Motor neuron (in vitro differentiated cells): ENCODE measurements at regions not wholly inside any gene's neighbourhood (a gene's known extent, or its start where the extent isn't known, plus 50 kb on each side); places are given as distances from the start of the nearest gene placed in this dataset.
"Not testable (repeated sequence)": the region's sequence is repeated elsewhere in the genome, so short reads cannot be mapped to it uniquely, and the experiment has no call there.

ENCODE experiments used
- ATAC-seq, 8 experiments: fragments of 200-7000 bp; cut with Tn5 transposase; replicated peaks in 6 of 8; 2 replicates each; pipeline ENCODE4 v1.8.0; 2021; ENCODE audit warnings: mild to moderate bottlenecking in 8 of 8, moderate library complexity in 8 of 8
- H3K27ac ChIP-seq, 2 donors: fragments of 250-450 bp; sonication (Bioruptor Pico); 2 replicates each; pipeline ENCODE4 v1.9.0; 2021; ENCODE audit warnings: antibody characterized with exemption in 2 of 2, mild to moderate bottlenecking in 2 of 2, moderate library complexity in 1 of 2
- H3K4me1 ChIP-seq, 2 donors: fragments of 250-450 bp; sonication (Bioruptor Pico); replicated peaks in 1 of 2; 2 replicates each; pipeline ENCODE4 v1.6.1; 2021; ENCODE audit warnings: antibody characterized with exemption in 2 of 2, mild to moderate bottlenecking in 2 of 2, moderate library complexity in 1 of 2
- H3K4me3 ChIP-seq, 5 donors: fragments of 250-450 bp; sonication (Bioruptor Pico); 2 replicates each; pipeline ENCODE4 v1.9.0; 2021; ENCODE audit warnings: antibody characterized with exemption in 5 of 5, mild to moderate bottlenecking in 5 of 5, moderate library complexity in 4 of 5
- WGBS, 10 experiments: fragments of 450-650 bp; shearing (Covaris generic); methylation state at CpG; one replicate each; pipeline ENCODE4 v1.0.0; 2022; 5-methylcytosine and 5-hydroxymethylcytosine counted together
- in situ Hi-C, 9 experiments: fragments of 400-800 bp; cut with MboI; loops; one replicate each; pipeline ENCODE4 v1.15.0; 2021; ENCODE audit warnings: low sequenced_read_pairs in 9 of 9, low pct_unique_long_range_greater_than_20kb in 2 of 9; ENCODE audit not compliant: unreplicated experiment in 9 of 9

DNA sequence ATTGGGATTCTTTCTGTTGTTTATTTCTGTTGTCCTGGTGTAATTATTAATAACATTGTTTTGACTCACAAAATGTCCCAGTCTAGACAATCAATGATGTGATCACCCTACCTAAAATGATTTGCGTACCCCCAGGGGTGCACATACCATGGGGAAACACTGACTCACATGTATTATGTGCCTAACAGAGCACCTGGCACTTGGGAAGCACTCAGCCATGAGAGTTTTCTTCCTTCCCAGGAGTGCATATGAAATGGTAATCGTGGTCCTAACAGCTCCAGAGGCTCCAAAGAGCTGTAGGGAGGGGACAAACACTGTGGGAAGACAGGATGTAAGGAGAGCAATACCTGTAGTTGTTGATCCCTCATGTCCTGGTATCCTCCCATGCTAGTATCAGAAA, 187.8 kb upstream of the ERBB4 start:
- no peak for ATAC-seq
- no peak overlapping the region for H3K4me3 ChIP-seq
- H3K4me1 ChIP-seq = no peaks in the 10 kb centered on the region
- 0 to 100% (median 54%) methylated on average over 1 to 2 of the region's 2 CpGs; no CpG with 5 or more reads in 2 of the 10 experiments for WGBS, 10 experiments
- H3K27ac ChIP-seq = no peak overlapping the region
- in situ Hi-C loops = no loop called here

DNA sequence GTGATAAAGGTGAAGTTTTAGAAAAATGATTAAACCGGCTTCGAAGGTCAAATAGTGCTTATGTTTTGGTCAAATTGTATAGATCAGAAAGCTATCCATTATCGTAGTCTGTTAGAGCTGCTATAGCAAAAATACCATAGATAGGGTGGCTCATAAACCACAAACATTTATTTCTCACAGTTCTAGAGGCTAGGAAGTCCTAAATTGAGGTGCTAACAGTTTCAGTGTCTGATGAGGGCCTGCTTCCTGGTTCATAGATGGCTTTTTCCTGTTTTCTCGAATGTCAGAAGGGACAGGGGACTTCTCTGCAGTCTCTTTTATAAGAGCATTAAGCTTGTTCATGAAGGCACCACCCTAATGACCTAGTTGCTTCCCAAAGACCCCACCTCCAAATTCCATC, 186.6 kb upstream of the ERBB4 start:
- H3K4me1 ChIP-seq = no peaks in the 10 kb centered on the region

DNA sequence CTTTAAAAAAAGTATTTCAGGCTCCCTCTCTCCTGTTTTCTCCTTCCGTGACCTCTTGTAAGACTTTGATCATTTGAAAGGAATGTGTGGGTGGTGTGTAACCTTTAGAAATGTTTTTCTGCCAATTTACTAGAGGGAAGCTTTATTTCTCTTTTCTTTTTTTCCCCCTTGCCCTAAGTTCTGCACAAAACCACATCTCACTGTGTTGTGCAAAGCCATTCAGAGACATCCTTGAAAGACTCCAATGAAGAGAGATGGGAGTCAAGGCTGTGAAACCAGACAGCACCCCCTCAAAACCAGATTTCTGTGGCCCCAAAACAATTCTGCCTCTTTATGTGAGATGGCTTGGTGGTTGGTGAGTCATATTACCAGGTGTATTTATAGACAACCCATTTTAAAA, 184.6 kb upstream of the ERBB4 start:
- ATAC-seq = no peak
- no peaks in the 10 kb centered on the region for H3K4me1 ChIP-seq
- in situ Hi-C loops = no loop called here
- H3K4me3 ChIP-seq = no peak overlapping the region
- WGBS, 10 experiments = 33 to 100% (median 72%) methylated on average over 1 of the region's 1 CpG; no CpG with 5 or more reads in 2 of the 10 experiments
- H3K27ac ChIP-seq = no peak overlapping the region

More for the DNA sequence above, 186.6 kb upstream of the ERBB4 start:
- Histone ChIP-seq H3K4me3 (no peak overlapping the region), H3K27ac (no peak overlapping the region)
- in situ Hi-C loops = no loop called here
- 42 to 100% (median 92%) methylated on average over 1 to 4 of the region's 4 CpGs; no CpG with 5 or more reads in 1 of the 10 experiments for WGBS, 10 experiments
- ATAC-seq = no peak

DNA sequence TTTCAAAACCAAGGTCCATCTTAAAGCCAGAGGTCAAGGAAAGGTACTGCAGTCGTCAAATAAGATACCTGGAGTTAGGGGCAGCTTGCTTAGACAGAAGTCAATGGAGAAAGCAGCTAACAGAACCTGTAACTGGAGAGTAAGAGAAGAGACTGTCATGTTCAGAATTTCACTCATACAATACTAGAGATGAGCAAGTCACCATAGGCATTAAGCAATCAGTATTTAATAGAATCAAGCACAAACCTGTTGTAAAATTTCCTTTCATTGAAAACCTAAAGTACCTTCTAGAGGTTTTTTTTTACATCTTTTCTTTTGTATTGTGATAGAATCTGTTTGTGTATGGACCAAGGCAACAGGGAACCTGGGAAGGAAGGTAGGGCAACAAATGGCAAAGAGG, 183.4 kb upstream of the ERBB4 start:
- Histone ChIP-seq H3K4me3 (no peak overlapping the region), H3K27ac (no peak overlapping the region), H3K4me1 (no peaks in the 10 kb centered on the region)
- in situ Hi-C loops = no loop called here
- 69 to 100% (median 88%) methylated on average over 1 of the region's 1 CpG; no CpG with 5 or more reads in 3 of the 10 experiments for WGBS, 10 experiments
- no peak for ATAC-seq

DNA sequence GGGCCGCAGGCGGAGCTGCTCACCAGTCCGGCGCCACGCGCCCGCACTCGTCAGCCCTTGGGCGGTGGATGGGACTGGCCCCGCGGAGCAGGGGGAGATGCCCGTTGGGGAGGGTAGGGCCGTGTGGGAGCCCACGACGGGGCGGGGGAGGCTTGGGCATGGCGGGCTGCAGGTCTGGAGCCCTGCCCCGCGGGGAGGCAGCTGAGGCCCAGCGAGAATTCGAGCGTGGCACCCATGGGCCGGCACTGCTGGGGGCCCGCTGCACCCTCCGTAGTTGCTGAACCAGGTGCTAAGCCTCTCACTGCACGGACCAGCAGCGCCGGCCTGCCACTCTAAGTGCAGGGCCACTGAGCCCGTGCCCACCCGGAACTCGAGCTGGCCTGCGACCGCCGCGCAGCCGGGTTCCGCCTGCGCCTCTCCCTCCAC, 182.4 kb upstream of the ERBB4 start:
- 98 to 100% (median 100%) methylated on average over 1 to 6 of the region's 38 CpGs; no CpG with 5 or more reads in 7 of the 10 experiments for WGBS, 10 experiments
- no peak for ATAC-seq
- in situ Hi-C loops = no loop called here

DNA sequence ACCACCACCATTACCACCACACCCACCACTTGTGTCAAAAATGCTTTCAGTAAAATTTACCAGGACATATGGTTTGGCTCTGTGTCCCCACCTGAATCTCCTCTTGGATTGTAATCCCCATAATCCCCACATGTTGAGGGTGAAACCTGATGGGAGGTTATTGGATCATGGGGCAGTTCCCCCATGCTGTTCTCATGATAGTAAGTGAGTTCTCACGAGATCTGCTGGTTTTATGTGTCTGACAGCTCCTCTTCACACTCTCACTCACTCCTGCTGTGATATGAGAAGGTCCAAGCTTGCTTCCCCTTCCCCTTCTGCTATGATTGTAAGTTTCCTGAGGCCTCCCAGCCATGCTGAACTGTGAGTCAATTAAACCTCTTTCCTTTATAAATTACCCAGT, 176.8 kb upstream of the ERBB4 start:
- H3K4me1 ChIP-seq, H3K27ac ChIP-seq, in situ Hi-C loops, H3K4me3 ChIP-seq, ATAC-seq: not testable (repeated sequence)
- 0 to 88% (median 30%) methylated on average over 1 of the region's 1 CpG; no CpG with 5 or more reads in 6 of the 10 experiments for WGBS, 10 experiments

More for the DNA sequence above, 182.4 kb upstream of the ERBB4 start:
- H3K4me1 ChIP-seq = no peaks in the 10 kb centered on the region
- no peak overlapping the region for H3K4me3 ChIP-seq
- H3K27ac ChIP-seq = no peak overlapping the region

DNA sequence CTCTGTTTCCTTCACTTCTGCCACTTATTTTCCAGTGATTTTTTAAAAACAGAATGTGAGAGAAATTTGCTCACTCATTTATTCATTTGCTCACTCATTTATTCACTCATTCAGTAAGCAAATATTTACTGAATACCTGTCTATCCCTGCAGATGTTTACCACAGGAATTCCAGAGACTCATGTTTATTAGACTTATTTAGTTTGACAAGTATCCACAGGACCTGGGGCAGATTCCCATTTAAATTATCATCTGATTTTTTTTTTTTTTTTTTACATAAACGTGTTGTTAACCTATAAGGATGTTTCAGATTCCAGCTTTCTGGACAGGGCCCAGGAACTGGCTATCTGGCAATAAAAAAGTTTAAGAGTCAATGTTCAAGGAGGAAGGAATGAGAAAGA, 175.1 kb upstream of the ERBB4 start:
- in situ Hi-C loops = no loop called here
- H3K4me1 ChIP-seq = peaks cover 0 to 8% of the 10 kb centered on the region in 2 donors
- 0 to 83% (median 58%) methylated on average over 1 of the region's 1 CpG; no CpG with 5 or more reads in 2 of the 10 experiments for WGBS, 10 experiments
- no peak overlapping the region for H3K4me3 ChIP-seq
- ATAC-seq = no peak
- H3K27ac ChIP-seq = no peak overlapping the region

DNA sequence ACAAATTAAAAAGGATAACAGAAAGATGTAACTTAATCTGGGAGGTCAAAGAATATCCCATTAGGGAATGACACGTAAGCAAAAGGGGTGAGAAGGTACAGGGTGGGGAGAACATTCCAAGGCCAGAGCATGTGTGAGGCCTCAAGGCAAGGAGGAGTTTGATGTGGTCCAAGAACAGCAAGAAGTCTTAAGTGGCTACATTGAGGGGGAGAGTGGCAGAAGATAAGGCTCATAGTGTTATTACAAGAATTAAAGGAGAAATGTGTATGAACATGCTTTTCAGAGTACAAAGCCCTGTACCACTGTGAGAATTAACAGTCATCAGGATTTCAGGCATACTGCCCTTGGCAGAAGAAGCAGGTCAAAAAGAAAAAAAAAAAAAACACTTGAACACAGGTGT, 174.4 kb upstream of the ERBB4 start:
- no peak overlapping the region for H3K4me3 ChIP-seq
- WGBS, 10 experiments = 30 to 100% (median 83%) methylated on average over 1 of the region's 1 CpG; no CpG with 5 or more reads in 3 of the 10 experiments
- peaks cover 0 to 8% of the 10 kb centered on the region in 2 donors for H3K4me1 ChIP-seq
- H3K27ac ChIP-seq = no peak overlapping the region
- peak in 3 of 8 experiments; percentile 17 to 63 (median 33) for ATAC-seq
- in situ Hi-C loops = no loop called here

DNA sequence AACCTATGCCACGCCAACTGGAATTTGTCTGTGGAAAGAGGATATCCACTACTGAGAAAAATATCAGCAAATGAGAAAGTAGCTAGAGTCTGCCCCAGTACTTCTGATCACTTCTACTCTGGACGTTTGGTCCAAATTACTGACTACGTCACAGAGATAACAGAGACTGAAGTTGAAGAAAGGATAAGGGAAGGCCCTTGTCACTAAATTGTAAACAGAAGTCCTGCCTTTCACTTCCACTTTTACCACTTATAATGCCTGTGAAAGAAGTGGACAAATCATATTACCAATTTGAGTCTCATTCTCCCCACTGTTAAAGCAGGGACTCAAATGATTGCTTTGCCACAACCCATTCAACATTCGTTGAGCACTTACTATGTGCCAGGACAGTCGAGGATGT, 173.9 kb upstream of the ERBB4 start:
- H3K4me3 ChIP-seq = no peak overlapping the region
- peak overlapping the region in 1 of 2 donors; percentile 25 for H3K27ac ChIP-seq
- 31 to 92% (median 78%) methylated on average over 2 to 5 of the region's 5 CpGs for WGBS, 10 experiments
- in situ Hi-C loops = no loop called here
- peaks cover 0 to 8% of the 10 kb centered on the region in 2 donors for H3K4me1 ChIP-seq
- no peak for ATAC-seq

DNA sequence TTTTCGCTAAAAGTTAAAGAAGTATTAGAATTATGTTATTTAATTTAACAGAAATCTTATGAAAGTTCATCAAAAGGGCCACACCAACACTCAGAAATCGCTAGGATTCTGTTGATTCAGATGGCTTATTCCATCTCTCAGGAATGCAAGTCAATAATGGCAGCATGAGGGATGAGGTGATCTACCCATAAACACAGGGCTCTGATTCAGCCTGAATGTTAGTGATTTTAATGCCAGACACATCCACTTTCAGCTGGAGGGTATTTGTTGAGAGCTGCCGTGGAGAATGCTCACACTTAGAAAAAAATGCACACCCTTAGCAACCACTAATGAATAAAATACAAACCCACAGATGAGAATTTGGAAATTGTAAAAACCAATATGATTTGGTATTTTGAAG, 173.3 kb upstream of the ERBB4 start:
- in situ Hi-C loops = no loop called here
- peak; percentile 48 to 99 (median 87) for ATAC-seq
- WGBS, 10 experiments = 14 to 87% (median 59%) methylated on average over 2 to 3 of the region's 3 CpGs
- Histone ChIP-seq H3K27ac (peak overlapping the region in 1 of 2 donors; percentile 25), H3K4me3 (no peak overlapping the region), H3K4me1 (peaks cover 0 to 8% of the 10 kb centered on the region in 2 donors)

DNA sequence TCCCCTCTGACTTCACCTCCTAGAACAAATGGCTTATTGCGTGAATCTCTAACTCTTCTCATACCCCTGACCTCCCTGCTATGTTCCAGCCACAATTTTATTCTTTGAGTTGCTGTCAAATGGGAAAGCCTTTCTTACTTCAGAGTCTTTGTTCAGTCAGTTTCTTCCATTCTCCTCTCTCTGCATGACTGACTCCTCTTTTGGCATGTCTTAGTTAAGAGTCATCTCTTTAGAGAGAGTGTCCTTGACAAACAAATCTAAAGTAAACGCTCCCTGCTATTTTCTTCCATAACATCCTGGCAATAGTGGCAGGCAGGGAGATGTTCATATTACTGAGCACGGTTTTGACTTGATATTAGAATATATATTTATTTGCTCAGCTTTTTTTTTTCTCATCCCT, 170.7 kb upstream of the ERBB4 start:
- WGBS, 10 experiments = 10 to 100% (median 58%) methylated on average over 1 to 3 of the region's 3 CpGs
- no peak overlapping the region for H3K27ac ChIP-seq
- H3K4me3 ChIP-seq = no peak overlapping the region
- H3K4me1 ChIP-seq = peaks cover 0 to 8% of the 10 kb centered on the region in 2 donors
- in situ Hi-C loops = no loop called here
- ATAC-seq = peak in 3 of 8 experiments; percentile 25 to 62 (median 33)

DNA sequence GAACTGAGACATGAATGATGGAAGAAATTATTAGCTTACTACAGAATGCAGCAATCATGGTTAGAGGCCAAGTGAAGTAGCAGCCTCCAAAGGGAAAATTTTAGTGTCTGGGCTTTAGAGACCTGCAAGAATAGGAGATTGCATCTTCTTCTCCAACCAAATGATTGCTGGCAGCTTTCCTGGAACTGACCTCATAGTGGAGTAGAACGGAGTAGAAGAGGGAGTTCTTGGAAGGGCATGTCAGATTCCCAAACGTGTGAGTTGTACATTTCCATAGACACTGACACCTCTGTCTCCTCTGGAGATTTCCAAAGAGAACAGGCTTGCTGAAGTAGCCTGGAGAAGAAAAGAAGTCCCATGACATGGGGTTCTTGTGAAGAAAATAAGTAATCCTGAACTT, 169.8 kb upstream of the ERBB4 start:
- peak in 1 of 8 experiments; percentile 69 for ATAC-seq
- 0 to 100% (median 88%) methylated on average over 1 to 2 of the region's 2 CpGs; no CpG with 5 or more reads in 4 of the 10 experiments for WGBS, 10 experiments
- Histone ChIP-seq H3K27ac (no peak overlapping the region), H3K4me3 (no peak overlapping the region), H3K4me1 (peaks cover 0 to 8% of the 10 kb centered on the region in 2 donors)
- in situ Hi-C loops = no loop called here

DNA sequence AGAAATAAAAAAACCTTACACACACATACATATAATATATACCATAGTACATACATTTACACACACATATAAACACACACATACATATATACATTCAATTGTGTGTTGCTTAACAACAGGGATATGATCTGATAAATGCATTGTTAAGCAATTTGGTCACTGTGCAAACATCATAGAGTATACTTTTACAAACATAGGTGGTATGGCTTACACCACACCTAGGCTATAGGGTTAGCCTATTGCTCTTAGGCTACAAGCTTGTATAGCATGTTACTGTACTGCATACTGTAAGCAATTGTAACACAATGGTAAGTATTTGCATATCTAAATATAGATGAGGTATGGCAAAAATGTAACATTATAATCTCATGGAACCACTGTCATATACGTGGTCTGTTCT, 156.8 kb upstream of the ERBB4 start:
- H3K27ac ChIP-seq = no peak overlapping the region
- H3K4me1 ChIP-seq = peaks cover 0 to 8% of the 10 kb centered on the region in 2 donors
- no peak overlapping the region for H3K4me3 ChIP-seq
- WGBS, 10 experiments = 40 to 100% (median 100%) methylated on average over 1 of the region's 1 CpG; no CpG with 5 or more reads in 5 of the 10 experiments
- ATAC-seq = no peak
- in situ Hi-C loops = loop anchor here in 3 of 9 experiments (25.0 kb wide), 1 partner anchor 467 kb away; the partner anchor contains the start of gene IKZF2 (in 3 of the 3)

DNA sequence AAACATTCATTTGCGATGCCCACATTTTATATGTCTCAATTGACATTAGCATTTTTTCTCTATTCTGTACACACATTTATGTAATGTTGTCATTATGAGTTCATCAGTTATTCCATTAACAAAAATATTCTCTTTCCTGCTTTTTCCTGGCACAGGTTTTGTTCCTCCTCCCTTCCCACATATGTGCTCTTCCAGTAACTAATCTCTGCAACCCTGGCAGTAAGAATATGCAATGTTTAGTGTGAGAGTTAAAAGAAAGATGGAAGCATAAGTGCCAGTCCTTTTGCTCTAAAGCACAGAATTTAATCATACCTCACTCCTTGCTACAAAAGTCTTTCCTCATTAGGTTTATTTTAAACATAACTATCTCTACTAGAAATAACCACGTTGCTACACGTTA, 155.8 kb upstream of the ERBB4 start:
- Histone ChIP-seq H3K4me3 (no peak overlapping the region), H3K4me1 (peaks cover 0 to 8% of the 10 kb centered on the region in 2 donors), H3K27ac (no peak overlapping the region)
- ATAC-seq = peak in 2 of 8 experiments; percentile 37 to 64
- WGBS, 10 experiments = 13 to 100% (median 79%) methylated on average over 1 to 3 of the region's 3 CpGs; no CpG with 5 or more reads in 2 of the 10 experiments
- in situ Hi-C loops = loop anchor here in 3 of 9 experiments (25.0 kb wide), 1 partner anchor 468 kb away; the partner anchor contains the start of gene IKZF2 (in 3 of the 3)
